ENCODE measurements at regions not wholly inside any gene's neighbourhood (a gene's known extent, or its start where the extent isn't known, plus 50 kb on each side); places are given as distances from the start of the nearest gene placed in this dataset.

DNA sequence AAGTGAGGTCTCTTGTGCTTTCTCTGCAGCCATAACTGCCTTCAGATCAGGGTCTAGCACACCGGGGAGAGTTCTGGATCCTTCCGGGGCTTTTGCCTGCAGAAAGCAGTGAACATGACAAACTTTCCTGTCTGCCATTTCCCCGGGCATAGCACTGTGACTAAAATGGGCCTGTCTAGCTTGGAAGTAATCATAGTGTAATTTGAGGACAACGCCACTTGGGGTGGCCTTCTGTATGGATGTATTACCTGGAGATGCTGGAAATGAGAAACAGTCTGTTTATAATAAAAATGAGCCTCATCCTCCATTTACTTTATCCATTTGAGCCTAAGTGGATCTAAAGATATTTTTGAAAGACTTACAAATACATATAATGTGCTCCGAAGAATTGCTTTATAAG lies 453.7 kb downstream of the VRK1 start:
- in situ Hi-C loops (cut with MboI; ENCODE audit: low sequenced_read_pairs, unreplicated experiment), result no loop called here
- TF ChIP-seq, protein P1, sequence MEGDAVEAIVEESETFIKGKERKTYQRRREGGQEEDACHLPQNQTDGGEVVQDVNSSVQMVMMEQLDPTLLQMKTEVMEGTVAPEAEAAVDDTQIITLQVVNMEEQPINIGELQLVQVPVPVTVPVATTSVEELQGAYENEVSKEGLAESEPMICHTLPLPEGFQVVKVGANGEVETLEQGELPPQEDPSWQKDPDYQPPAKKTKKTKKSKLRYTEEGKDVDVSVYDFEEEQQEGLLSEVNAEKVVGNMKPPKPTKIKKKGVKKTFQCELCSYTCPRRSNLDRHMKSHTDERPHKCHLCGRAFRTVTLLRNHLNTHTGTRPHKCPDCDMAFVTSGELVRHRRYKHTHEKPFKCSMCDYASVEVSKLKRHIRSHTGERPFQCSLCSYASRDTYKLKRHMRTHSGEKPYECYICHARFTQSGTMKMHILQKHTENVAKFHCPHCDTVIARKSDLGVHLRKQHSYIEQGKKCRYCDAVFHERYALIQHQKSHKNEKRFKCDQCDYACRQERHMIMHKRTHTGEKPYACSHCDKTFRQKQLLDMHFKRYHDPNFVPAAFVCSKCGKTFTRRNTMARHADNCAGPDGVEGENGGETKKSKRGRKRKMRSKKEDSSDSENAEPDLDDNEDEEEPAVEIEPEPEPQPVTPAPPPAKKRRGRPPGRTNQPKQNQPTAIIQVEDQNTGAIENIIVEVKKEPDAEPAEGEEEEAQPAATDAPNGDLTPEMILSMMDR (IDR thresholded peaks at IDR 0.05; ENCODE audit: borderline replicate concordance, control extremely low read depth, extremely low read depth, insufficient read depth, missing control alignments), result no peak
- DNase-seq (ENCODE audit: low spot score), result no peak

DNA sequence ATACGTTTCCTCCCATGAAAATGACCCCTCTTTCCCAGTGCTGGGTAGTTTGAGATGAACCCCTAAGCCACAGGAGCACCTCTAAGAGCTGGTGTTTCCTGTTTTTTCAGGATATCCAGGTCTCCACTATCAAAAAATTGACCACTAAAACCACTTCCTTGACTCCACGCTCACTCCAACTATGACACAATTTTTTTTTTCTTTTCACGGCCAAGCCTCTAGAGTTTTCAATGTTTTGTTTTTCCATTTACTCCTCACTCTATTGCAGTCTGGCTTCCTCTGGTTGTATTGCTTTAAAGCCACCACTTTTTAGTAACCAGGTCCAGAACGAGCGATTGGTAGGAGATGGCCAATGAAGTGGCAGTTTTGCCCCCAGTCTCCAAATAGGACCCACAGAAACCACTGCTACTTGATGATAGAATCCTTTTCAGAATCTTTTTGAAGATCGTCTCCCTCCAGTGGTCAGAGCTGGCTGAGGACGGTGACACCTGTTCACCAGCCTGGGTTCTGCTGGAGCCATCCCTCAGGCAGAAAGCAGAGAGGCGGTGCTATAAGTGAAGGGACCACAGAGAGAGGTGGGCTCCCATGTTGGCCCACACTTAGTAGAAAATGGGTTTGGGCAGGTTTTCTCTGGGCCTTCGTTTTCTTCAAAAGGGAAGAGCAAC lies 454.4 kb downstream of the VRK1 start:
- DNase-seq (ENCODE audit: low spot score), result no peak
- TF ChIP-seq, protein P1 (IDR thresholded peaks at IDR 0.05; ENCODE audit: borderline replicate concordance, control extremely low read depth, extremely low read depth, insufficient read depth, missing control alignments), result no peak
- in situ Hi-C loops (cut with MboI; ENCODE audit: low sequenced_read_pairs, unreplicated experiment), result no loop called here

DNA sequence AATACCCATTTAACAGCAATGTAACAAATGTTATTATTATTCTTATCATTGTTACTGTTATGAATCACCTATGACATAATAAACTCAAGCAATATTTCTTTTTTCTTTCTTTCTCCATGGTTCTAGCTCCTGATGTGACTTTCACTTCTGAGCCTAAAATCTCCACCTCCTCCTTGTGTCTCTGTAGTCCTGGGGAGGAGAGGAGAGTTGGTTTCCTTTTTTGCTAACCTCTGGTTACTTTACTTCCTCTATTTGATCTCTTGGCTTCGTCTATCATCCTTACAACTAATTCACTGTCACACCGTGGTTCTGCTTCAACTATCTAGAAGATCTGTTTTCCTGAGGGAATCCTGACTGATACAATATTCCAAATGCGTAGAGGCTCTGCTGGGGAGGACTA lies 456.6 kb downstream of the VRK1 start:
- in situ Hi-C loops (cut with MboI; ENCODE audit: low sequenced_read_pairs, unreplicated experiment), result no loop called here
- TF ChIP-seq, protein P1 (IDR thresholded peaks at IDR 0.05; ENCODE audit: borderline replicate concordance, control extremely low read depth, extremely low read depth, insufficient read depth, missing control alignments), result no peak
- no peak for DNase-seq (ENCODE audit: low spot score)

DNA sequence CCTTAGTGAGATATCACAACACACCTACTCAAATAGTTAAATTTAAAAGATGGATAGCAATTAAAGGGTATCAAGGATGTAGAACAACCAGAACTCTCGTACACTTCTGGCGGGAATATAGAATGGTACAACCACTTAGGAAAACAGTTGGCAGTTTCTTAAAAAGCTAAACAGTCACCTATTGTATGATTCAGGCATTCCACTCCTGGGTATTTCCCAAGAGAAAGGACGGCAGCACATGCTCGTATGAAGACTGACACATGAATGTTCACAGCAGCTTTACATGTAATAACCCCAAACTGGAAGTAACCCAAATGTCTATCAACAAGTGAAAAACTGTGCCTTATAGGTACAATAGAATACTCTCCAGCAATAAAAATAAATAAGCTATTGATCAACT lies 465.2 kb downstream of the VRK1 start:
- TF ChIP-seq, protein P1 (IDR thresholded peaks at IDR 0.05; ENCODE audit: borderline replicate concordance, control extremely low read depth, extremely low read depth, insufficient read depth, missing control alignments), result no peak
- no peak for DNase-seq (ENCODE audit: low spot score)
- in situ Hi-C loops (cut with MboI; ENCODE audit: low sequenced_read_pairs, unreplicated experiment), result no loop called here

DNA sequence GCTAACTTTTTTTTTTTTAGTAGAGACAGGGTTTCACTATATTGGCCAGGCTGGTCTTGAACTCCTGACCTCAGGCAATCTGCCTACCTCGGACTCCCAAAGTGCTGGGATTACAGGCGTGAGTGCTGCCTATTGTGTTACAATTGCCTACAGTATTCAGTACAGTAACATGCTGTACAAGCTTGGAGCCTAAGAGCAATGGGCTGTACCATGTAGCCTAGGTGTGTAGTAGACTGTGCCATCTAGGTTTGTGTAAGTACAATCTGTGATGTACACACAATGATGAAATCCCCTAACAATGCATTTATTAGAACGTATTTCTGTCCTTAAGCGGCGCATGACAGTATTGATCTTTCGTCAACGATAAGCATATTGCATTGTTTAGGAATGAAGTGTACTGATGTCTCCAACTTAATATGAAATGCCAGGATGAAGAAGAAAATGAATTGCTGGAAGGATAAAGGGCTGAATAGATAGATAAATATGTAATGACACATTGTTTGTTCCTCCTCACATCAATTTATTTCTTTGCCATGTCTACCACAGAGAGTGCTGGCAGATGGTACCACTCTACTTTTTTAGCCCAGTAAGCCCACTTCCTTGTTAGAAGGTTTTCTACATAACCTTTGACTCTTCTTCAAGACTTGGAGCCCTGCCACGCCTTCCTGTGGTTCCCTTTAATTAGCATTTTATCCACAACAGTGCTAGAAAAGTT lies 467.5 kb downstream of the VRK1 start:
- in situ Hi-C loops (cut with MboI; ENCODE audit: low sequenced_read_pairs, unreplicated experiment), result no loop called here
- TF ChIP-seq, protein P1 (IDR thresholded peaks at IDR 0.05; ENCODE audit: borderline replicate concordance, control extremely low read depth, extremely low read depth, insufficient read depth, missing control alignments), result no peak
- DNase-seq (ENCODE audit: low spot score), result no peak

DNA sequence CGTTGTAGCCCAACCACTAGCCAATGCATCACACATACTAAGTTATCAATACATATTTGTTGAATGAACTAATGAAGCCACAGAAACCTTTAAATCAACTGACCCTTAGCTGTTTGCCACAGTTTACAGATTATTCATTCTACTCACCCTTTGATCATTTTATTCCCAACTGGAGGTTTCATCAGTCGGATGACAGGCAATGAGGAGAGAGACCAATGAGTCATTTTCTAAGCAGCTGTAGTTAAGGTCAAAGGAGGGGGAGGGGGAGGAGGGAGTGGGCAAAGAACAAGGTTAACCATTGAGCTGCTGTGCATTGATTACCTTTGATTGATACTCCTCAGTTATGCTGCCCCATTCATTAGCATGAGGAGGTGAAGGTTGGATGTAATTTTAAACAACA lies 469.5 kb downstream of the VRK1 start:
- no peak for DNase-seq (ENCODE audit: low spot score)
- TF ChIP-seq, protein P1 (IDR thresholded peaks at IDR 0.05; ENCODE audit: borderline replicate concordance, control extremely low read depth, extremely low read depth, insufficient read depth, missing control alignments), result no peak
- in situ Hi-C loops (cut with MboI; ENCODE audit: low sequenced_read_pairs, unreplicated experiment), result no loop called here
